ENCODE measurements at regions not wholly inside any gene's neighbourhood (a gene's known extent, or its start where the extent isn't known, plus 50 kb on each side); places are given as distances from the start of the nearest gene placed in this dataset.

DNA sequence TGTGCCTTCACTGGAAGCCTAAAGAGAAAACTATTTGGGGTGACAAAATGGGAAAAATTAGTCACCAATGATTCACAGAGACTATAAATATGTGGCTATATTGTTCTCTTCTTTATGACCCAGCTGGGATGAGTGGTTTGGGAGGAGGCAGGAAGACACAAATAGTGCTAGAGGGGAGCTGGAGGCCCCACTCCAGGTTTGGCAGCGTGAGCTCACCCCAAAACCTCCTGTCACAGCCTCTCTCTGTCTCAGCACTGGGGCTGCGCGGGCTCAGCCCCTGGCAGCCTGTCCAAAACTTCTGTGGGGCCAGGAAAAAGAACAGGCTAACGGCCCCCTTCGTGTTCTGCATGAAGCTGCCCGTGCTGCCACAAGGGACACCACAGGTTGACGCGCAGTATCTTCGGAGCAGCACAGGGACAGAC is 73.2 kb upstream of the LCLAT1 start:
- TF ChIP-seq POLR2A (IDR thresholded peaks at IDR 0.05), result no peak
- TF ChIP-seq, protein P1, sequence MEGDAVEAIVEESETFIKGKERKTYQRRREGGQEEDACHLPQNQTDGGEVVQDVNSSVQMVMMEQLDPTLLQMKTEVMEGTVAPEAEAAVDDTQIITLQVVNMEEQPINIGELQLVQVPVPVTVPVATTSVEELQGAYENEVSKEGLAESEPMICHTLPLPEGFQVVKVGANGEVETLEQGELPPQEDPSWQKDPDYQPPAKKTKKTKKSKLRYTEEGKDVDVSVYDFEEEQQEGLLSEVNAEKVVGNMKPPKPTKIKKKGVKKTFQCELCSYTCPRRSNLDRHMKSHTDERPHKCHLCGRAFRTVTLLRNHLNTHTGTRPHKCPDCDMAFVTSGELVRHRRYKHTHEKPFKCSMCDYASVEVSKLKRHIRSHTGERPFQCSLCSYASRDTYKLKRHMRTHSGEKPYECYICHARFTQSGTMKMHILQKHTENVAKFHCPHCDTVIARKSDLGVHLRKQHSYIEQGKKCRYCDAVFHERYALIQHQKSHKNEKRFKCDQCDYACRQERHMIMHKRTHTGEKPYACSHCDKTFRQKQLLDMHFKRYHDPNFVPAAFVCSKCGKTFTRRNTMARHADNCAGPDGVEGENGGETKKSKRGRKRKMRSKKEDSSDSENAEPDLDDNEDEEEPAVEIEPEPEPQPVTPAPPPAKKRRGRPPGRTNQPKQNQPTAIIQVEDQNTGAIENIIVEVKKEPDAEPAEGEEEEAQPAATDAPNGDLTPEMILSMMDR (IDR thresholded peaks at IDR 0.05), result no peak
- no peak for TF ChIP-seq POLR2AphosphoS5 (IDR thresholded peaks at IDR 0.05)
- TF ChIP-seq EP300 (IDR thresholded peaks at IDR 0.05), result no peak
- DNase-seq (ENCODE audit: low spot score in 2 of 2), result no peak

DNA sequence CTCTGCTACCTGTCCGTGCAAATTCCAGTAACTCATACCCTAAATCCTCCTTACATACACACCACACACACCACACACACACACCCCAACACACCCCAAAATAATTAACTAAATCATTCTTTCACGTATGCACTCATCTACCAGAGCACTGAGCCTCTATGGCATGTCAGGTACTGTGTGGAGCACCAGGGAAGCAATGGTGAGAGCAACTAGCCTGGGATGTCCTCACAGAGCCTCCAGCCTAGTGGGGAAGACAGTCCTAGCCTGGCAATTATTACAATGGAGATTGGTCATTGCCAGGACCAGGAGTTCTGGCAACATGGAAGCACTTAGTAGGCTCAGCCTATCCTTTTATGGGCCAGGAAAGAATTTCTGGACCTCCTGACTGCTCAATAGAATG is 72.7 kb upstream of the LCLAT1 start:
- Histone ChIP-seq H3K27ac (no peak overlapping the region), H3K9me3 (no peaks in the 10 kb centered on the region), H3K4me1 (no peaks in the 10 kb centered on the region), H3K27me3 (no peaks in the 10 kb centered on the region), H3K4me3 (no peak overlapping the region), H3K36me3 (no peaks in the 10 kb centered on the region)
- no peak for DNase-seq (ENCODE audit: low spot score in 2 of 2)
- 93% methylated on average over 2 of the region's 2 CpGs for WGBS
- TF ChIP-seq POLR2A (IDR thresholded peaks at IDR 0.05) (no peak), EP300 (IDR thresholded peaks at IDR 0.05) (no peak)
- TF ChIP-seq, protein P1 (IDR thresholded peaks at IDR 0.05), result no peak

More for the DNA sequence above, 73.2 kb upstream of the LCLAT1 start:
- 90% methylated on average over 7 of the region's 9 CpGs for WGBS
- Histone ChIP-seq H3K4me3 (no peak overlapping the region), H3K36me3 (no peaks in the 10 kb centered on the region), H3K27me3 (no peaks in the 10 kb centered on the region), H3K4me1 (no peaks in the 10 kb centered on the region), H3K9me3 (no peaks in the 10 kb centered on the region), H3K27ac (no peak overlapping the region)

DNA sequence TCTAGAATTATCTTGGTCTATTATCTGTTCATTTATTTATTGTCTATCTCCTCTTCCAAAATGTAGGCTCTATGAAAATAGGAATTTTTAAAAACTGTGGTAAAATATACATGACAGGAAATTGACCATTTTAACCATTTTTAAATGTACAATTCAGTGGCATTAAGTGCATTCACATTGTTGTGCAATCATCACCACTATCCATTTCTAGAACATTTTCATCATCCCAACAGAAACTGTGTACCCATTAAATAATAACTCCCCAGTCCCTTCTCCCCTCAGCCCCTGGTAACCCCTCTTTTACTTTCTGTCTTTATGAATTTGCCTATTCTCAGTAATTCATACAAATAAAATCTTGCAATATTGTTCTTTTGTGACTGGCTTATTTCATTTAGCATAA is 71.1 kb upstream of the LCLAT1 start:
- no peak overlapping the region for H3K27ac ChIP-seq
- no peak overlapping the region for H3K4me3 ChIP-seq
- no peak for DNase-seq (ENCODE audit: low spot score in 2 of 2)
- no peaks in the 10 kb centered on the region for H3K4me1 ChIP-seq
- H3K27me3 ChIP-seq, result no peaks in the 10 kb centered on the region
- TF ChIP-seq EP300 (IDR thresholded peaks at IDR 0.05) (no peak), POLR2AphosphoS5 (IDR thresholded peaks at IDR 0.05) (no peak), POLR2A (IDR thresholded peaks at IDR 0.05) (no peak)
- TF ChIP-seq, protein P1 (IDR thresholded peaks at IDR 0.05), result no peak
- no peaks in the 10 kb centered on the region for H3K9me3 ChIP-seq
- no peaks in the 10 kb centered on the region for H3K36me3 ChIP-seq

DNA sequence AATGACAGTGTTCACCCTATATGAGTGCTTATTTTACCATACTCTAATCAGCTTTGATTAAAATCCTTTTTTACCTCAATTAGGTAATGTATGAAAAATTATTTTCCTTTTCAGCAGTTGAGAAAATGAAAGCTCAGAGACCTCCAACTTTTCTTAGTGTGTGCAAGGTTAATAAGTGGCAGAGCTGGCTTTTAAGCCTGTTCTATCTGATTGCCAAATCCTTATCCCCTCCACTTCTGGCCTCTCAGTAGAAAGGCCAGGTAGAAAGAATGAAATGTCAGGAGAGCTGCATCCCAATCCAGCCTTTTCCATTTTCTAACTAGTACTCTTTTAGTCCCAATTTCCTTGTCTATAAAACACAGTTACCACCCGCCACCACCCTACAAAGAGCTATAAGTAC is 67.6 kb upstream of the LCLAT1 start:
- DNase-seq (ENCODE audit: low spot score in 2 of 2), result no peak
- H3K27ac ChIP-seq, result no peak overlapping the region
- no peaks in the 10 kb centered on the region for H3K9me3 ChIP-seq
- H3K4me3 ChIP-seq, result no peak overlapping the region
- H3K36me3 ChIP-seq, result no peaks in the 10 kb centered on the region
- TF ChIP-seq POLR2A (IDR thresholded peaks at IDR 0.05), result no peak
- TF ChIP-seq, protein P1 (IDR thresholded peaks at IDR 0.05), result no peak
- no peak for TF ChIP-seq EP300 (IDR thresholded peaks at IDR 0.05)
- TF ChIP-seq POLR2AphosphoS5 (IDR thresholded peaks at IDR 0.05), result no peak
- H3K27me3 ChIP-seq, result no peaks in the 10 kb centered on the region
- WGBS, result 91% methylated on average over 1 of the region's 1 CpG
- H3K4me1 ChIP-seq, result no peaks in the 10 kb centered on the region

DNA sequence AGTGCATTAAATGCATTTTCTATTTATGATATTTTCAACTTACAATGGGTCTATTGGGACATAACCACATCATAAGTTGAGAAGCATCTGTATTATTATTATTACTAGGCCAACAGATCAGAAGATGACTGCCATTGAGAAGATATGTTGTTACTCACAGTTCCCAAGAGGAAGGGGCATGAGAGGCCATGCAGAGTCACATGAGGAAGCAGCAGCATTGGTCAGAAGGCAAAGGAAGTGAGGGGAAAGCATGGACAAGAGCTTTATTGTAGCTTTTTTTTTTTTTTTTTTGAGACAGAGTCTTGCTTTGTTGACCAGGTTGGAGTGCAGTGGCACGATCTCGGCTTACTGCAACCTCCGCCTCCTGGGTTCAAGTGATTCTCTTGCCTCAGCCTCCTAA is 66.2 kb upstream of the LCLAT1 start:
- H3K9me3 ChIP-seq, result no peaks in the 10 kb centered on the region
- no peaks in the 10 kb centered on the region for H3K36me3 ChIP-seq
- no peaks in the 10 kb centered on the region for H3K4me1 ChIP-seq
- no peak for TF ChIP-seq POLR2A (IDR thresholded peaks at IDR 0.05)
- H3K4me3 ChIP-seq, result no peak overlapping the region
- DNase-seq (ENCODE audit: low spot score in 2 of 2), result no peak
- no peaks in the 10 kb centered on the region for H3K27me3 ChIP-seq
- H3K27ac ChIP-seq, result no peak overlapping the region
- 96% methylated on average over 3 of the region's 3 CpGs for WGBS

DNA sequence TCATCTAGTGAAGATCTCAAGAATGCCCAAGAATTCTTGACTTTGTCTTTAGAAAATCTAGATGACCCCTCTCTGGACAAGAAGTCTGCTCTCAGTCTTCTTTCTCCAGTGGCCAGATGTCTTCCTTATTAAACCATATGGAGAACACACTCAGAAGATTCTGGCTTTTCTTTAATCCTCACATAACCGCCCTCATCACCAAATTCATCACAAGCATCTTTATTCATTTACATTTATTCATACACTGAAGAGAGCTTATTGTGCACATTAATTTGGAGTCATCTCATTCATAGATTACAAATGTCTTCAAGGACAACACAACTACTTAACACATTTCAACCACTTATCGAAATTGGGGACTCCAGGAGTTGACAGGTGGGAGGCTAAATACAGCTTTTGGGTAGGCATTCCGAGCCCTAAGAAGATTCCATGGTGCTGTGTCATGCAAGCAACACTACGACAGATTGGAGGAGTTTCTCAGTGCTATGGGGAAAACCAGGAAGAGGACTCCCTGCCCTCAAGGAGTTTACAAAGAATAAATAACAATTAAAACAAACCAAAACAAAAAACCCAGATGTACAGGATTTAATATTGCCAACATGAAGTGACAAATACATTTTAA is 64.8 kb upstream of the LCLAT1 start:
- TF ChIP-seq POLR2AphosphoS5 (IDR thresholded peaks at IDR 0.05) (no peak), EP300 (IDR thresholded peaks at IDR 0.05) (no peak), POLR2A (IDR thresholded peaks at IDR 0.05) (no peak)
- TF ChIP-seq, protein P1 (IDR thresholded peaks at IDR 0.05), result no peak
- H3K36me3 ChIP-seq, result no peaks in the 10 kb centered on the region
- H3K27ac ChIP-seq, result no peak overlapping the region
- 72% methylated on average over 4 of the region's 4 CpGs for WGBS
- no peak for DNase-seq (ENCODE audit: low spot score in 2 of 2)
- no peaks in the 10 kb centered on the region for H3K4me1 ChIP-seq
- H3K27me3 ChIP-seq, result no peaks in the 10 kb centered on the region
- H3K4me3 ChIP-seq, result no peak overlapping the region
- H3K9me3 ChIP-seq, result no peaks in the 10 kb centered on the region
